Neural cell (in vitro differentiated cells): ENCODE measurements at regions not wholly inside any gene's neighbourhood (a gene's known extent, or its start where the extent isn't known, plus 50 kb on each side); places are given as distances from the start of the nearest gene placed in this dataset.
"Not testable (repeated sequence)": the region's sequence is repeated elsewhere in the genome, so short reads cannot be mapped to it uniquely, and the experiment has no call there.

Experiments used
- CTCF ChIP-seq: fragments of 450-650 bp; IDR thresholded peaks from 2 replicates; pipeline ENCODE4 v1.5.1; 2014; ENCODE audit warnings: antibody characterized with exemption, mild to moderate bottlenecking, moderate library complexity; ENCODE audit not compliant: poor library complexity, severe bottlenecking
- EP300 ChIP-seq: fragments of 450-650 bp; conservative IDR thresholded peaks from 2 replicates; pipeline ENCODE4 v1.6.1; 2014; ENCODE audit warnings: antibody characterized with exemption, mild to moderate bottlenecking, moderate library complexity; ENCODE audit not compliant: poor library complexity, severe bottlenecking
- EZH2 ChIP-seq: fragments of 200-600, 300-800 bp; shearing (Covaris generic), sonication (generic); IDR thresholded peaks from 2 replicates; pipeline ENCODE4 v1.6.1; 2014; ENCODE audit warnings: antibody characterized with exemption, low read length, borderline replicate concordance, mild to moderate bottlenecking; ENCODE audit not compliant: insufficient read depth, poor library complexity, severe bottlenecking
- MXI1 ChIP-seq: fragments of 450-650 bp; conservative IDR thresholded peaks from 2 replicates; pipeline ENCODE4 v1.6.1; 2014; ENCODE audit warnings: antibody characterized with exemption, mild to moderate bottlenecking; ENCODE audit not compliant: poor library complexity, severe bottlenecking
- POLR2AphosphoS5 ChIP-seq: IDR thresholded peaks from 2 replicates; pipeline ENCODE4 v1.6.1; 2012
- RAD21 ChIP-seq: fragments of 450-650 bp; conservative IDR thresholded peaks from 2 replicates; pipeline ENCODE4 v1.6.1; 2014; ENCODE audit warnings: antibody characterized with exemption, mild to moderate bottlenecking, moderate library complexity
- REST ChIP-seq: IDR thresholded peaks from 2 replicates; pipeline ENCODE4 v1.6.1; 2012; ENCODE audit warnings: borderline replicate concordance

GRCh38 chr7:76875760-76876159 lies 156.4 kb downstream of the SPDYE17 start:
- not testable (repeated sequence) for TF ChIP-seq EZH2, CTCF, RAD21, MXI1, POLR2AphosphoS5, EP300, REST
